ENCODE measurements at regions not wholly inside any gene's neighbourhood (a gene's known extent, or its start where the extent isn't known, plus 50 kb on each side); places are given as distances from the start of the nearest gene placed in this dataset.

DNA sequence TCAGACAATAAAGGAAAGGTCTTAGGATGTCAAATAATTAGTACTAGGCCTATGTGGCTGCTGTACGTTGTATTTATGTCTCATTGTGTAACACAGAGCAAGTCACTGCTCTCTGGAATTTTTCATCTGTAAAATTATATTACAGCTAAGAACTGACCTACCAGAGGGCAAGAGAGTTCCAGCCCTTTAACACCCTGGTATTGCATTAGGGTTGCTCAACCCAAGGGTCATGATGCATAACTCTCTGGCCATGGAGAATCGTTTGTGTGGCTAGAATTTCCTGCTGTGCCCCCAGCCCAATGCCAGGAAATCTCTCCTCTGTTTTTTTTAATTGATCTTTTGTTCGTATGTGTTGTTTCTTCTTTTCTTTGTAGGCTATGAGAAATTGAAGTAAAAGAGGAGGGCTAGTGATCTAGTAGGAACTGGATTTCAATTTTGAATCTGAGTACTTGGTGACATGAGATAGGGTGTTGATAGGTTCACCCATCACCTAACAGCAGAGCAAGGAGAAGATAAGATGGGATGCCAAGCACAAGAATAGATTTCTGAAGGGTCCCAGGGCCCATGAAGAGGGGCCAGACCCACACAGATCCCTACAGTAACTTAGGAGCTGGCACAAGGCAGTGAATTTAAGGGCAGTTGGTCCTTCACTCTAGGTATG lies 571.2 kb upstream of the TNP1 start:
- Histone ChIP-seq H3K4me3 (ENCODE audit: low read depth, low read length) (no peak overlapping the region), H3K36me3 (ENCODE audit: control insufficient read depth, insufficient read depth, low read length) (no peaks in the 10 kb centered on the region), H3K27me3 (ENCODE audit: control insufficient read depth, insufficient read depth, low read length) (no peaks in the 10 kb centered on the region)
- TF ChIP-seq CTCF (IDR thresholded peaks at IDR 0.05; ENCODE audit: insufficient read depth, low read length, poor library complexity, severe bottlenecking): no peak
- no peak for DNase-seq (ENCODE audit: low read depth)

- H3K4me3 ChIP-seq (ENCODE audit: low read depth, low read length): no peak overlapping the region
- DNase-seq (ENCODE audit: low read depth): no peak
- TF ChIP-seq CTCF (IDR thresholded peaks at IDR 0.05; ENCODE audit: insufficient read depth, low read length, poor library complexity, severe bottlenecking): no peak
- H3K36me3 ChIP-seq (ENCODE audit: control insufficient read depth, insufficient read depth, low read length): no peaks in the 10 kb centered on the region
- no peaks in the 10 kb centered on the region for H3K27me3 ChIP-seq (ENCODE audit: control insufficient read depth, insufficient read depth, low read length)
These were observed 570.2 kb upstream of the TNP1 start for GRCh38 chr2:217429981-217430500.

GRCh38 chr2:217421834-217422233 lies 562.0 kb upstream of the TNP1 start:
- TF ChIP-seq CTCF (IDR thresholded peaks at IDR 0.05; ENCODE audit: insufficient read depth, low read length, poor library complexity, severe bottlenecking): no peak
- no peak overlapping the region for H3K4me3 ChIP-seq (ENCODE audit: low read depth, low read length)
- no peak for DNase-seq (ENCODE audit: low read depth)
- H3K36me3 ChIP-seq (ENCODE audit: control insufficient read depth, insufficient read depth, low read length): no peaks in the 10 kb centered on the region
- H3K27me3 ChIP-seq (ENCODE audit: control insufficient read depth, insufficient read depth, low read length): no peaks in the 10 kb centered on the region

DNA sequence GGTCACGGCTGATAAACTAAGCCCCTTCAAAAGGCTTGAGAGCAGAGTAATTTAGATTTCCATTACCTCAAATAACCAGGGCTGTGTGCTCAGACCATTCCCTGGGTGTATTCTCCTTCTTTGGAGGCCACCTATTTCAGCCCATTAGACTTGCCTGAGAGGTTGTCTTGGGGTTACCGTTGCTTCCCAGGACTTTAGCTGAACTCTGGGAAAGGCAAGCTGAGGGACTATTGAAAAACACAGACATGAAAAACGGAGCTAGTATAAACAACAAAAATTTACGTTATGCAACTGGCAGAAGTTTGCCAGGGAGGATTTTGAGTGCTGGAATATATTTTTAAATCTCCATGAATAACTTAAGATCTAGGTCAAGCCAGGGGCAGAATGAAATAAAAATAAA lies 561.0 kb upstream of the TNP1 start:
- TF ChIP-seq CTCF (IDR thresholded peaks at IDR 0.05; ENCODE audit: insufficient read depth, low read length, poor library complexity, severe bottlenecking): no peak
- no peaks in the 10 kb centered on the region for H3K27me3 ChIP-seq (ENCODE audit: control insufficient read depth, insufficient read depth, low read length)
- H3K4me3 ChIP-seq (ENCODE audit: low read depth, low read length): no peak overlapping the region
- no peaks in the 10 kb centered on the region for H3K36me3 ChIP-seq (ENCODE audit: control insufficient read depth, insufficient read depth, low read length)
- no peak for DNase-seq (ENCODE audit: low read depth)

DNA sequence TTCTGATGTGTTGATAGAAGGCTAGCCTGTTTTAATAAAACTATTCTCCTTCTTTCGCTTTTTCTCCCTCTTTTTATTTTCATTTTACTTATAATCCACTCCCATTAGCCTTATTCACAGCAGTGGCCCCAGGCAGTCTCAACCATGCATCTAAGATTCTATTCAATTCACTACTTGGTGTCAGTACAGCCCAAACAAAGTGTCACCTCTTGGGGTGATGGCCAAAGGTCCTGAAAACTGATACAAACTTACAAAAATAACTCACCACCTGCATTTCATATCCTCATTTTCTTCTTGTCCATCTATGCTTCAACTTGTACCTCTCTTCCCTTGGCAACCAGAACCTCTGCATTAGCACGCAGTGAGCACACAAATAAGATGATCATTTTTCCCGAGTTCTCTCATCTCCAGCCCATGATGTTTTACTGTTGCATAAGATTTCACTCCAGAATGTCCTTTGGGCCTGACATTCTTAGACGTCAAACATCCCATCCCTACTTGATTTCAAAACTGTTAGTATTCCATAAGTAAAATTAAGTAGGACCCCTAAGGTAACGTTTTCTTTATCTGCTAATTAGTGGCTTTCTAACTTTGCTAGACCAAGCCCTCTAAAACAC lies 559.3 kb upstream of the TNP1 start:
- DNase-seq (ENCODE audit: low read depth): no peak
- H3K36me3 ChIP-seq (ENCODE audit: control insufficient read depth, insufficient read depth, low read length): no peaks in the 10 kb centered on the region
- H3K27me3 ChIP-seq (ENCODE audit: control insufficient read depth, insufficient read depth, low read length): no peaks in the 10 kb centered on the region
- H3K4me3 ChIP-seq (ENCODE audit: low read depth, low read length): no peak overlapping the region
- no peak for TF ChIP-seq CTCF (IDR thresholded peaks at IDR 0.05; ENCODE audit: insufficient read depth, low read length, poor library complexity, severe bottlenecking)
